Mammary epithelial cell (primary cell): ENCODE measurements at regions not wholly inside any gene's neighbourhood (a gene's known extent, or its start where the extent isn't known, plus 50 kb on each side); places are given as distances from the start of the nearest gene placed in this dataset.
"Not testable (repeated sequence)": the region's sequence is repeated elsewhere in the genome, so short reads cannot be mapped to it uniquely, and the experiment has no call there.

ENCODE experiments used
- CTCF ChIP-seq, 2 donors: IDR thresholded peaks in 1 of 2; conservative IDR thresholded peaks in 1 of 2; 2 replicates each; pipeline ENCODE4 v1.5.1; 2011 to 2012; ENCODE audit warnings: inconsistent platforms in 2 of 2, low read length in 2 of 2, mild to moderate bottlenecking in 2 of 2, control low read depth in 1 of 2, low read depth in 1 of 2; ENCODE audit not compliant: insufficient read depth in 1 of 2; ENCODE audit errors: extremely low read depth in 1 of 2
- EZH2 ChIP-seq: IDR thresholded peaks from 2 replicates; pipeline ENCODE4 v1.6.1; 2012; ENCODE audit warnings: low read length, inconsistent platforms, borderline replicate concordance

- TF ChIP-seq CTCF (conservative IDR thresholded peaks at IDR 0.05 in 1 of 2, IDR thresholded peaks at IDR 0.05 in 1 of 2; ENCODE audit: extremely low read depth in 1 of 2, insufficient read depth in 1 of 2, low read depth in 1 of 2, low read length in 2 of 2); EZH2: not testable (repeated sequence)
Measured at GRCh38 chr14:38011156-38011555, 196.5 kb upstream of the SSTR1 start.
